ENCODE measurements at regions not wholly inside any gene's neighbourhood (a gene's known extent, or its start where the extent isn't known, plus 50 kb on each side); places are given as distances from the start of the nearest gene placed in this dataset.

- Histone ChIP-seq H3K27me3 (ENCODE audit: control insufficient read depth in 1 of 2, insufficient read depth in 2 of 2, low read length in 2 of 2) (no peaks in the 10 kb centered on the region), H3K36me3 (ENCODE audit: insufficient read depth, low read length) (no peaks in the 10 kb centered on the region), H3K4me3 (ENCODE audit: low read length) (no peak overlapping the region), H3K27ac (ENCODE audit: low read depth in 1 of 2, low read length in 2 of 2) (no peak overlapping the region), H3K9me3 (ENCODE audit: control insufficient read depth in 1 of 2, insufficient read depth in 1 of 2, low read length in 2 of 2) (no peaks in the 10 kb centered on the region), H3K4me1 (ENCODE audit: insufficient read depth, low read length) (no peaks in the 10 kb centered on the region)
- CTCF ChIA-PET: no interaction called here
- no peak for DNase-seq
- Mint-ChIP-seq H3K4me3 (no peak overlapping the region), H3K9me3 (no peaks in the 10 kb centered on the region), H3K27me3 (no peaks in the 10 kb centered on the region), H3K4me1 (ENCODE audit: low read depth) (no peaks in the 10 kb centered on the region), H3K36me3 (ENCODE audit: low read depth) (no peaks in the 10 kb centered on the region), H3K27ac (no peak overlapping the region)
- TF ChIP-seq CTCF (IDR thresholded peaks at IDR 0.05): no peak
- POLR2A ChIA-PET: no interaction called here
- no peak for ATAC-seq (ENCODE audit: poor library complexity)
- intact Hi-C loops (cut with DNase I, micrococcal nuclease): no loop called here
Observed at GRCh38 chr12:87801860-87802720, 227.1 kb downstream of the C12orf50 start.

- intact Hi-C loops (cut with DNase I, micrococcal nuclease): no loop called here
- Histone ChIP-seq H3K27me3 (ENCODE audit: control insufficient read depth in 1 of 2, insufficient read depth in 2 of 2, low read length in 2 of 2) (no peaks in the 10 kb centered on the region), H3K36me3 (ENCODE audit: insufficient read depth, low read length) (no peaks in the 10 kb centered on the region), H3K9me3 (ENCODE audit: control insufficient read depth in 1 of 2, insufficient read depth in 1 of 2, low read length in 2 of 2) (no peaks in the 10 kb centered on the region), H3K4me1 (ENCODE audit: insufficient read depth, low read length) (no peaks in the 10 kb centered on the region), H3K4me3 (ENCODE audit: low read length) (no peak overlapping the region), H3K27ac (ENCODE audit: low read depth in 1 of 2, low read length in 2 of 2) (no peak overlapping the region)
- no peaks in the 10 kb centered on the region for H3K9me3 Mint-ChIP-seq
- ATAC-seq (ENCODE audit: poor library complexity) (no peak), DNase-seq (no peak)
- no peaks in the 10 kb centered on the region for H3K27me3 Mint-ChIP-seq
- no peak overlapping the region for H3K4me3 Mint-ChIP-seq
- no peaks in the 10 kb centered on the region for H3K36me3 Mint-ChIP-seq (ENCODE audit: low read depth)
- TF ChIP-seq CTCF (IDR thresholded peaks at IDR 0.05): no peak
- ChIA-PET CTCF (no interaction called here), POLR2A (no interaction called here)
- H3K27ac Mint-ChIP-seq: no peak overlapping the region
- H3K4me1 Mint-ChIP-seq (ENCODE audit: low read depth): no peaks in the 10 kb centered on the region
Observed at GRCh38 chr12:87796961-87797516, 232.2 kb downstream of the C12orf50 start.

- H3K36me3 ChIP-seq (ENCODE audit: insufficient read depth, low read length): no peaks in the 10 kb centered on the region
- no peak for TF ChIP-seq CTCF (IDR thresholded peaks at IDR 0.05)
- CTCF ChIA-PET: no interaction called here
- H3K27me3 Mint-ChIP-seq: no peaks in the 10 kb centered on the region
- H3K27ac ChIP-seq (ENCODE audit: low read depth in 1 of 2, low read length in 2 of 2): no peak overlapping the region
- H3K4me1 ChIP-seq (ENCODE audit: insufficient read depth, low read length): no peaks in the 10 kb centered on the region
- intact Hi-C loops (cut with DNase I, micrococcal nuclease): no loop called here
- DNase-seq: no peak
- H3K9me3 ChIP-seq (ENCODE audit: control insufficient read depth in 1 of 2, insufficient read depth in 1 of 2, low read length in 2 of 2): no peaks in the 10 kb centered on the region
- no peak overlapping the region for H3K27ac Mint-ChIP-seq
- H3K27me3 ChIP-seq (ENCODE audit: control insufficient read depth in 1 of 2, insufficient read depth in 2 of 2, low read length in 2 of 2): no peaks in the 10 kb centered on the region
- POLR2A ChIA-PET: no interaction called here
- no peaks in the 10 kb centered on the region for H3K9me3 Mint-ChIP-seq
- no peaks in the 10 kb centered on the region for H3K36me3 Mint-ChIP-seq (ENCODE audit: low read depth)
- no peak for ATAC-seq (ENCODE audit: poor library complexity)
- no peak overlapping the region for H3K4me3 Mint-ChIP-seq
- H3K4me3 ChIP-seq (ENCODE audit: low read length): no peak overlapping the region
- no peaks in the 10 kb centered on the region for H3K4me1 Mint-ChIP-seq (ENCODE audit: low read depth)
Observed at GRCh38 chr12:87795555-87795954, 233.6 kb downstream of the C12orf50 start.

Measured in CD4-positive, alpha-beta T cell (primary cell).